Neuronal stem cell (in vitro differentiated cells): ENCODE measurements at regions not wholly inside any gene's neighbourhood (a gene's known extent, or its start where the extent isn't known, plus 50 kb on each side); places are given as distances from the start of the nearest gene placed in this dataset.
"Not testable (repeated sequence)": the region's sequence is repeated elsewhere in the genome, so short reads cannot be mapped to it uniquely, and the experiment has no call there.

Experiments
- DNase-seq: peaks from one replicate; pipeline ENCODE4 v3.0.0-alpha.2; 2013; ENCODE audit warnings: low spot score
- H2AFZ ChIP-seq: one replicate; pipeline ENCODE4 v1.6.1; 2013; ENCODE audit warnings: mild to moderate bottlenecking, low read length, inconsistent platforms
- H2AK5ac ChIP-seq: 2 replicates; pipeline ENCODE4 v1.6.1; 2013; ENCODE audit warnings: low read depth, mild to moderate bottlenecking, inconsistent platforms, low read length, moderate library complexity, mixed read lengths
- H2BK120ac ChIP-seq: 2 replicates; pipeline ENCODE4 v1.6.1; 2013; ENCODE audit warnings: low read depth, mild to moderate bottlenecking, inconsistent platforms, low read length, moderate library complexity, mixed read lengths
- H2BK12ac ChIP-seq: one replicate; pipeline ENCODE4 v1.6.1; 2013; ENCODE audit warnings: low read length, inconsistent platforms
- H2BK15ac ChIP-seq: 2 replicates; pipeline ENCODE4 v1.6.1; 2013; ENCODE audit warnings: mild to moderate bottlenecking, low read length, inconsistent platforms, mixed read lengths
- H2BK5ac ChIP-seq: one replicate; pipeline ENCODE4 v1.6.1; 2013; ENCODE audit warnings: inconsistent platforms, mild to moderate bottlenecking, low read length, moderate library complexity
- H3K14ac ChIP-seq: one replicate; pipeline ENCODE4 v1.6.1; 2013; ENCODE audit warnings: low read length, inconsistent platforms
- H3K18ac ChIP-seq: 2 replicates; pipeline ENCODE4 v1.6.1; 2013; ENCODE audit warnings: low read length, inconsistent platforms
- H3K23ac ChIP-seq: 2 replicates; pipeline ENCODE4 v1.6.1; 2013; ENCODE audit warnings: low read depth, mild to moderate bottlenecking, mixed read lengths, low read length, inconsistent platforms; ENCODE audit not compliant: poor library complexity
- H3K27ac ChIP-seq: replicated peaks from 3 replicates; pipeline ENCODE4 v1.5.1; 2013; ENCODE audit warnings: low read length, inconsistent platforms
- H3K27me3 ChIP-seq, 3 experiments: 2 replicates each; pipeline ENCODE4 v1.6.1; 2013; ENCODE audit warnings: low read length in 3 of 3, mild to moderate bottlenecking in 2 of 3, inconsistent platforms in 1 of 3, low read depth in 1 of 3, mixed read lengths in 1 of 3, moderate library complexity in 1 of 3; ENCODE audit not compliant: control insufficient read depth in 3 of 3, insufficient read depth in 3 of 3
- H3K36me3 ChIP-seq, 2 donors: replicated peaks in 1 of 2; 2 replicates each; pipeline ENCODE4 v1.6.1; 2013; ENCODE audit warnings: low read length in 2 of 2; ENCODE audit not compliant: control insufficient read depth in 2 of 2, insufficient read depth in 2 of 2
- H3K4ac ChIP-seq: 2 replicates; pipeline ENCODE4 v1.6.1; 2013; ENCODE audit warnings: inconsistent platforms, mild to moderate bottlenecking, low read length, moderate library complexity
- H3K4me1 ChIP-seq, 2 donors: 1 replicate in 1 of 2; 2 replicates in 1 of 2; pipeline ENCODE4 v1.6.1; 2013; ENCODE audit warnings: low read length in 2 of 2, low read depth in 1 of 2; ENCODE audit not compliant: control insufficient read depth in 2 of 2, insufficient read depth in 1 of 2
- H3K4me2 ChIP-seq: one replicate; pipeline ENCODE4 v1.6.1; 2013; ENCODE audit warnings: mild to moderate bottlenecking, low read length, inconsistent platforms; ENCODE audit not compliant: insufficient read depth, poor library complexity, severe bottlenecking
- H3K4me3 ChIP-seq, 2 donors: 2 replicates each; pipeline ENCODE4 v1.5.1; 2013; ENCODE audit warnings: low read length in 2 of 2, mild to moderate bottlenecking in 2 of 2, inconsistent platforms in 1 of 2, moderate library complexity in 1 of 2
- H3K79me1 ChIP-seq: one replicate; pipeline ENCODE4 v1.6.1; 2013; ENCODE audit warnings: low read depth, mild to moderate bottlenecking, inconsistent platforms, low read length, moderate library complexity
- H3K9ac ChIP-seq: one replicate; pipeline ENCODE4 v1.6.1; 2013; ENCODE audit warnings: mild to moderate bottlenecking, low read depth, low read length, inconsistent platforms; ENCODE audit not compliant: poor library complexity
- H3K9me3 ChIP-seq, 2 donors: replicated peaks in 1 of 2; 2 replicates each; pipeline versions ENCODE3 to v1.6.1; 2013; ENCODE audit warnings: low read length in 2 of 2, mild to moderate bottlenecking in 2 of 2, inconsistent platforms in 1 of 2, low read depth in 1 of 2, mixed read lengths in 1 of 2, moderate library complexity in 1 of 2; ENCODE audit not compliant: control insufficient read depth in 2 of 2, insufficient read depth in 1 of 2
- H4K8ac ChIP-seq: one replicate; pipeline ENCODE4 v1.6.1; 2013; ENCODE audit warnings: low read depth, mild to moderate bottlenecking, inconsistent platforms, low read length, moderate library complexity
- H4K91ac ChIP-seq: one replicate; pipeline ENCODE4 v1.6.1; 2013; ENCODE audit warnings: low read length, low read depth, mild to moderate bottlenecking, inconsistent platforms; ENCODE audit not compliant: poor library complexity
- WGBS, 2 donors: extraction: QIAGEN DNeasy Blood & Tissue Kit; methylation state at CpG; one replicate each; pipeline ENCODE4 v1.1.7; 2013; ENCODE audit warnings: missing lambda C conversion rate in 2 of 2, mixed read lengths in 1 of 2; ENCODE audit not compliant: insufficient read length in 2 of 2, insufficient replicate concordance in 1 of 2; ENCODE audit errors: extremely low coverage in 2 of 2; 5-methylcytosine and 5-hydroxymethylcytosine counted together

DNA sequence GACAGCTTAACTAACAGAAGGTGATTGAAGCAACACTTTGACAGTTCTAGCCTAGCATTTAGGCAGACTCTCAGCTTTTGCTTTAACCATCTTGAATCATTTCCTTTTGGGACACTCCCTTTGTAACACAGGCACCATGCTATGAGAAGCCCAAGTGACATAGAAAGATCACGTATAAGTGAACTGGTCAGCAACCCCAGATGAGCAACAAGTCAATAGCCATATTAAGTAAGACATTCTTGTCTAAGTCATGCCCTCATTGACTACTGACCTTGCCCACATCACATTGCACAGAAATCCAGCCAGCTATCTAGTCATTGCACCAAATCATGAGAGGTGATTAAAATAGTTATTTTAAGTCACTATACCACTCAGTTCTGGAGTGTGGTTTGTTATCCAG is 476.8 kb downstream of the TRHDE start:
- no peak overlapping the region for H3K23ac ChIP-seq
- no peak overlapping the region for H2BK15ac ChIP-seq
- no peak overlapping the region for H2BK12ac ChIP-seq
- no peak for DNase-seq
- no peaks in the 10 kb centered on the region for H3K27me3 ChIP-seq
- WGBS, 2 donors = no CpG with 5 or more reads among the region's 1 CpG
- no peak overlapping the region for H3K27ac ChIP-seq
- no peak overlapping the region for H3K18ac ChIP-seq
- no peak overlapping the region for H3K4ac ChIP-seq
- H3K9me3 ChIP-seq = peaks cover 0 to 5% of the 10 kb centered on the region in 2 donors
- H3K14ac ChIP-seq = no peak overlapping the region
- H2BK5ac ChIP-seq = no peak overlapping the region
- no peak overlapping the region for H3K4me2 ChIP-seq
- no peaks in the 10 kb centered on the region for H3K79me1 ChIP-seq
- no peak overlapping the region for H3K4me3 ChIP-seq
- H2AFZ ChIP-seq = peak overlapping the region; percentile 3
- no peak overlapping the region for H4K8ac ChIP-seq
- H3K36me3 ChIP-seq = no peaks in the 10 kb centered on the region
- H2AK5ac ChIP-seq = no peak overlapping the region
- H4K91ac ChIP-seq = no peak overlapping the region
- no peak overlapping the region for H3K9ac ChIP-seq
- no peak overlapping the region for H2BK120ac ChIP-seq
- H3K4me1 ChIP-seq = no peaks in the 10 kb centered on the region

DNA sequence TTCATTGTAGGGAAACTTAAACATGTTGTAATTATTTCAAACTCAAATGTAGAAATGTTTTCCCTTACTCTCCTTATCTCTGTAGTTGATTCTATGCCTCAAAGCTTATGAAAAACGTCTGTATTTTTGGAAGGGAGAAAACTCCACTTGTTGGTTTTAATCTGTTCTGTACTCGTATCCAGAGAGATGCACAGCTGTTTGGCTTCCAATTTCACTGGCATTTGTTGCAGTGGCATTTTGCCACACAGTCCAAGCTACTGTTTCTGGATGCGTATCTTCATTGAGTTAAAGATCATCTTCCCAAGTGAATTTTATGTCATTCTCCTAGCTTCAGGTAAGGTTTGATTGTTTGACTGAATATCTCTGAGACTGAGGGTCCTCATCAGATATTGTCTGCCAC is 481.4 kb downstream of the TRHDE start:
- H2BK15ac ChIP-seq = no peak overlapping the region
- no peak overlapping the region for H2BK5ac ChIP-seq
- no peaks in the 10 kb centered on the region for H3K79me1 ChIP-seq
- no peak overlapping the region for H3K4me3 ChIP-seq
- no peak for DNase-seq
- H3K36me3 ChIP-seq = no peaks in the 10 kb centered on the region
- H2AK5ac ChIP-seq = no peak overlapping the region
- H3K4me2 ChIP-seq = no peak overlapping the region
- no peak overlapping the region for H3K18ac ChIP-seq
- no CpG with 5 or more reads among the region's 3 CpGs for WGBS, 2 donors
- H4K91ac ChIP-seq = no peak overlapping the region
- no peak overlapping the region for H3K9ac ChIP-seq
- no peak overlapping the region for H2BK120ac ChIP-seq
- no peak overlapping the region for H3K27ac ChIP-seq
- no peak overlapping the region for H2BK12ac ChIP-seq
- H4K8ac ChIP-seq = no peak overlapping the region
- H3K4me1 ChIP-seq = peaks cover 0 to 8% of the 10 kb centered on the region in 2 donors
- no peak overlapping the region for H3K14ac ChIP-seq
- no peak overlapping the region for H2AFZ ChIP-seq
- no peaks in the 10 kb centered on the region for H3K27me3 ChIP-seq
- no peak overlapping the region for H3K4ac ChIP-seq
- H3K9me3 ChIP-seq = peaks cover 3 to 5% of the 10 kb centered on the region in 2 donors
- no peak overlapping the region for H3K23ac ChIP-seq

DNA sequence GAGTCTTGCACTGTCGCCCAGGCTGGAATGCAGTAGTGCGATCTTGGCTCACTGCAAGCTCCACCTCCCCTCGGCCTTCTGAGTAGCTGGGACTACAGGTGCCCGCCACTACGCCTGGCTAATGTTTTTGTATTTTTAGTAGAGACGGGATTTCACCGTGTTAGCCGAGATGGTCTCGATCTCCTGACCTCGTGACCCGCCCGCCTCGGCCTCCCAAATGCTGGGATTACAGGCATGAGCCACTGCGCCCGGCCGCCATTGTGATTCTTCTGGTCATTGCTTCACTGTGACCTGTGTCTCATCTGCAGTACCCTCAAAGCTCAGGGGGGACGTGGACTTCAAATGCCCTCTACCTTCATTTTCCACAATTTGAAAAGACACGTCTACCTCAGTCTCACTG is 481.9 kb downstream of the TRHDE start:
- not testable (repeated sequence) for DNase-seq, H4K91ac ChIP-seq, H3K4me1 ChIP-seq, H3K4ac ChIP-seq, H3K4me2 ChIP-seq, H3K9ac ChIP-seq, H3K36me3 ChIP-seq, H2BK5ac ChIP-seq, H2BK12ac ChIP-seq, H2AFZ ChIP-seq, H3K4me3 ChIP-seq, H3K9me3 ChIP-seq, H3K27me3 ChIP-seq, H3K27ac ChIP-seq, H4K8ac ChIP-seq, H2AK5ac ChIP-seq, H2BK120ac ChIP-seq, H3K18ac ChIP-seq, H2BK15ac ChIP-seq, H3K23ac ChIP-seq, H3K14ac ChIP-seq, H3K79me1 ChIP-seq
- WGBS, 2 donors = no CpG with 5 or more reads among the region's 18 CpGs

DNA sequence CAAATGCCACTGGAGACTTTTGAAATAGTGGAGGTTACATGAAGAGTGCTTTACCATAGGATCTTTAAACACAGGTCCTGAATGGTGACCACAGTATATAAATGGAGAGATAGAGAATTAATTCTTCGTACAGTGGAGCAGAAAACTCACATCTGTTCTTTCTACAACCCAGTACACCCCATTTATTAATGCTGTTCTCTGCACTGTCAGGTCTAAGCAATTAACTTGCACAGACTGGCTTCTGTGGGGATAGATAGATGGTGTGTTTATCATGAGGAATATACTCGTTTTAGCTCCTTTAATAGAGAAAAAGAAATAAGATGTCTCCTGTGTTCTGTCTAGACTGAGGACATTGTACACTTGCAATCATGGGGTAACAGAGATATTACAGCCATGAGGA is 494.3 kb downstream of the TRHDE start:
- H3K23ac ChIP-seq = no peak overlapping the region
- H3K27me3 ChIP-seq = no peaks in the 10 kb centered on the region
- no peak overlapping the region for H2BK120ac ChIP-seq
- no peaks in the 10 kb centered on the region for H3K4me1 ChIP-seq
- no peak overlapping the region for H3K14ac ChIP-seq
- no peak overlapping the region for H2AK5ac ChIP-seq
- H3K36me3 ChIP-seq = no peaks in the 10 kb centered on the region
- no peak overlapping the region for H2BK5ac ChIP-seq
- no peak for DNase-seq
- no peak overlapping the region for H3K27ac ChIP-seq
- no peaks in the 10 kb centered on the region for H3K9me3 ChIP-seq
- no peaks in the 10 kb centered on the region for H3K79me1 ChIP-seq
- H3K4me2 ChIP-seq = no peak overlapping the region
- H2BK12ac ChIP-seq = no peak overlapping the region
- H3K9ac ChIP-seq = no peak overlapping the region
- H3K4me3 ChIP-seq = no peak overlapping the region
- no peak overlapping the region for H4K8ac ChIP-seq
- no peak overlapping the region for H4K91ac ChIP-seq
- no CpG with 5 or more reads among the region's 2 CpGs for WGBS, 2 donors
- no peak overlapping the region for H2BK15ac ChIP-seq
- no peak overlapping the region for H2AFZ ChIP-seq
- no peak overlapping the region for H3K4ac ChIP-seq
- no peak overlapping the region for H3K18ac ChIP-seq
